ENCODE measurements at regions not wholly inside any gene's neighbourhood (a gene's known extent, or its start where the extent isn't known, plus 50 kb on each side); places are given as distances from the start of the nearest gene placed in this dataset.
A peak's percentile ranks its signal among the peaks of the same experiment; 100 is the strongest.

DNA sequence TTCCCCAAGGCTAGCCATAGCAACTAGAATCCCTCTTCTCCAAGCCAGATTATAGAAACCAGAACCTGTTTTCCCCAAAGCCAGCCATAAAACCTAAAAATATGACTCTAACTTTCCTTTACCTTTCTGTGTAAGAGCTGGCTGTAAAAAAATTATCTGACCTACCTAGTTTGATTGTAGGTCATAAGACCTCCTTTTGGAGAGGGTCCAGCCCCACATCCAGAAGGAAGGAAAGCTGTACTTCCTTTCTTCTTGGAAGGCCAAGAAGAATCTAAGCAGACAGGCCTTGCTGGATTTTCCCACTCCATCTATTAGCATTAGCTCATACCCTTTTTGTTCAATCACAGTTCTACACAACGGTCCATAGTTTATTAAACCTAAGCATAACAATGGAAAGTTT is 1006.3 kb downstream of the SORCS3 start:
- H3K4me1 ChIP-seq: no peaks in the 10 kb centered on the region
- intact Hi-C loops (cut with DNase I; ENCODE audit: low total_unique reads): no loop called here
- no peaks in the 10 kb centered on the region for H3K9me3 ChIP-seq
- H3K27ac ChIP-seq: no peak overlapping the region
- no peak for TF ChIP-seq CTCF (IDR thresholded peaks at IDR 0.05)
- no peak for TF ChIP-seq EP300 (IDR thresholded peaks at IDR 0.05)
- no peak for TF ChIP-seq POLR2AphosphoS5 (IDR thresholded peaks at IDR 0.05)
- TF ChIP-seq POLR2A (IDR thresholded peaks at IDR 0.05): no peak
- no peak for DNase-seq
- H3K27me3 ChIP-seq: no peaks in the 10 kb centered on the region
- H3K4me3 ChIP-seq: no peak overlapping the region
- WGBS, 5 donors: 21 to 41% (median 26%) methylated on average over 1 of the region's 1 CpG
- H3K36me3 ChIP-seq: no peaks in the 10 kb centered on the region

DNA sequence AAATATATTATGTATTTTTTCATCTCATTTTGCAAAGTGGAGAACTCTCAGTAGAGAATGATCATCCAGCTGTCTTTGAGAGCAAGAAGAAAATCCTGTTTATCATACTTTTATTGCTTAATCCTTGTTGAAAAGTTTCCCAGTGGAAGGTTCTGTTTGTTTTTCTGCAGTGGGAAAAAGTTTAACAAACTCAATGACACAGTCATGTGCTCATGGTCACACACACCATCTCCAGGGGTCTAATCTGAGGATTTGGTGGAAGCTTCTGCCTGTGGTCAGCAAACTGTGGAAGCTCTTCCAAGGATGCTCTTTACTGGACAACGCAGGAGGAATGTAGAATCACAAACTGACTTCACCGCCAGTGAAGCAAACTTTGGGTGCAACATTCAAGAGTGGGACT is 1003.9 kb downstream of the SORCS3 start:
- peak in 1 of 2 donors; percentile 16 for DNase-seq
- TF ChIP-seq POLR2AphosphoS5 (IDR thresholded peaks at IDR 0.05): no peak
- no peak for TF ChIP-seq CTCF (IDR thresholded peaks at IDR 0.05)
- TF ChIP-seq EP300 (IDR thresholded peaks at IDR 0.05): no peak
- no peak for TF ChIP-seq POLR2A (IDR thresholded peaks at IDR 0.05)
- Histone ChIP-seq H3K27ac (no peak overlapping the region), H3K9me3 (no peaks in the 10 kb centered on the region), H3K4me1 (no peaks in the 10 kb centered on the region), H3K4me3 (no peak overlapping the region), H3K36me3 (no peaks in the 10 kb centered on the region), H3K27me3 (no peaks in the 10 kb centered on the region)
- intact Hi-C loops (cut with DNase I; ENCODE audit: low total_unique reads): no loop called here
- 67 to 82% (median 73%) methylated on average over 2 of the region's 2 CpGs for WGBS, 5 donors

DNA sequence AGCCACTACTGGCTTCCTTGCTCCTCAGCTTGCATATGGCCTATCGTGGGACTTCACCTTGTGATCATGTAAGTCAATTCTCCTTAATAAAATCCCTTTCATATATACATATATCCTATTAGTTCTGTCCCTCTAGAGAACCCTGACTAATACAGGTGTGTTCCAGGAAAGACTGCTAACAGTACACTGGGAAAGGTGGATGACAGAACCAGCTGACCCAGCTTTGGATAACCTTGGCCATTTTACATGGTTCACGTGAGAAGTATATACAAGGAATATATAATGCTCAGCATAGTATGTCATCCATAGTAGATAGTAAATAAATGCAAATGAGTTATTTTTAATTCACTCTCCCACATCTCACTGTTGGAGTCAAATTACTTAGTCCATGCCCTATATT is 1003.5 kb downstream of the SORCS3 start:
- WGBS, 5 donors: 68 to 78% (median 71%) methylated on average over 2 of the region's 2 CpGs
- intact Hi-C loops (cut with DNase I; ENCODE audit: low total_unique reads): no loop called here
- Histone ChIP-seq H3K4me3 (no peak overlapping the region), H3K27ac (no peak overlapping the region), H3K4me1 (no peaks in the 10 kb centered on the region), H3K9me3 (no peaks in the 10 kb centered on the region), H3K27me3 (no peaks in the 10 kb centered on the region), H3K36me3 (no peaks in the 10 kb centered on the region)
- TF ChIP-seq CTCF (IDR thresholded peaks at IDR 0.05): no peak
- DNase-seq: no peak

GRCh38 chr10:105644091-105644490 is 1003.0 kb downstream of the SORCS3 start:
- Histone ChIP-seq H3K27me3 (no peaks in the 10 kb centered on the region), H3K4me1 (no peaks in the 10 kb centered on the region), H3K9me3 (no peaks in the 10 kb centered on the region), H3K4me3 (no peak overlapping the region), H3K36me3 (no peaks in the 10 kb centered on the region), H3K27ac (no peak overlapping the region)
- WGBS, 5 donors: 56 to 80% (median 62%) methylated on average over 4 of the region's 4 CpGs
- intact Hi-C loops (cut with DNase I; ENCODE audit: low total_unique reads): no loop called here
- TF ChIP-seq POLR2A (IDR thresholded peaks at IDR 0.05) (no peak), POLR2AphosphoS5 (IDR thresholded peaks at IDR 0.05) (no peak), CTCF (IDR thresholded peaks at IDR 0.05) (no peak), EP300 (IDR thresholded peaks at IDR 0.05) (no peak)
- no peak for DNase-seq

GRCh38 chr10:105643660-105644059 is 1002.6 kb downstream of the SORCS3 start:
- no peaks in the 10 kb centered on the region for H3K27me3 ChIP-seq
- no peaks in the 10 kb centered on the region for H3K9me3 ChIP-seq
- no peak overlapping the region for H3K4me3 ChIP-seq
- no peak for TF ChIP-seq POLR2A (IDR thresholded peaks at IDR 0.05)
- no peak for TF ChIP-seq CTCF (IDR thresholded peaks at IDR 0.05)
- no peak for TF ChIP-seq EP300 (IDR thresholded peaks at IDR 0.05)
- no peak for TF ChIP-seq POLR2AphosphoS5 (IDR thresholded peaks at IDR 0.05)
- DNase-seq: no peak
- intact Hi-C loops (cut with DNase I; ENCODE audit: low total_unique reads): no loop called here
- no peaks in the 10 kb centered on the region for H3K36me3 ChIP-seq
- no peaks in the 10 kb centered on the region for H3K4me1 ChIP-seq
- H3K27ac ChIP-seq: no peak overlapping the region
